ENCODE measurements at regions not wholly inside any gene's neighbourhood (a gene's known extent, or its start where the extent isn't known, plus 50 kb on each side); places are given as distances from the start of the nearest gene placed in this dataset.

GRCh38 chr16:14335297-14335696, 264.2 kb downstream of the MRTFB start:
- no peak overlapping the region for H3K4me2 ChIP-seq (ENCODE audit: insufficient read depth, low read length)
- H3K36me3 ChIP-seq (ENCODE audit: control insufficient read depth, insufficient read depth, low read length), result no peaks in the 10 kb centered on the region
- H3K9ac ChIP-seq (ENCODE audit: insufficient read depth in 1 of 2, low read depth in 2 of 2, low read length in 2 of 2), result no peak overlapping the region
- CTCF ChIA-PET (ENCODE audit: low intra/inter-chr PET ratio), result no interaction called here
- peaks cover 0 to 4% of the 10 kb centered on the region in 2 experiments; a peak in 3 of 5 replicates for H3K27me3 ChIP-seq (ENCODE audit: control insufficient read depth in 2 of 2, insufficient read depth in 2 of 2, low read length in 2 of 2)
- 6% methylated on average over 3 of the region's 3 CpGs for WGBS (ENCODE audit: insufficient coverage, low coverage, missing lambda C conversion rate)
- H3K79me2 ChIP-seq (ENCODE audit: control insufficient read depth, insufficient read depth, low read length), result no peaks in the 10 kb centered on the region
- no peak overlapping the region for H3K4me3 ChIP-seq
- no peak overlapping the region for H3K27ac ChIP-seq (ENCODE audit: extremely low read depth, low read depth, low read length)
- ATAC-seq, result no peak
- H3K4me1 ChIP-seq (replicated peaks in 1 of 2; ENCODE audit: control insufficient read depth in 2 of 2, insufficient read depth in 2 of 2, low read length in 2 of 2), result peaks cover 0 to 4% of the 10 kb centered on the region in 2 experiments; a peak in 1 of 5 replicates
- intact Hi-C loops (cut with micrococcal nuclease), result no loop called here
- no peaks in the 10 kb centered on the region for H3K9me1 ChIP-seq (ENCODE audit: control insufficient read depth, insufficient read depth, low read length)
- POLR2A ChIA-PET, result no interaction called here
- no peak for FAIRE-seq
- H4K20me1 ChIP-seq (replicated peaks; ENCODE audit: control insufficient read depth, insufficient read depth, low read length), result 0 out of 2 replicates have a peak, but pooled peaks cover 3% of the 10 kb centered on the region
- no peak for TF ChIP-seq ZC3H11A (IDR thresholded peaks at IDR 0.05; ENCODE audit: low read depth, low read length)
- no peak for TF ChIP-seq ZNF407 (IDR thresholded peaks at IDR 0.05; ENCODE audit: low read depth)
- TF ChIP-seq POLR2G (IDR thresholded peaks at IDR 0.05; ENCODE audit: low read depth, low read length), result no peak
- no peak for TF ChIP-seq HMG20B (CRISPR knock-in tag; IDR thresholded peaks at IDR 0.05)
- TF ChIP-seq RAD51 (IDR thresholded peaks at IDR 0.05; ENCODE audit: borderline replicate concordance, low read depth), result peak; percentile 73; the same call in 1 of the 2 replicates
- TF ChIP-seq USF1 (CRISPR knock-in tag; IDR thresholded peaks at IDR 0.05), result peak; percentile 75
- TF ChIP-seq TFE3 (CRISPR knock-in tag; IDR thresholded peaks at IDR 0.05), result peak; percentile 53
- peak; percentile 63 for TF ChIP-seq USF2 (CRISPR knock-in tag; IDR thresholded peaks at IDR 0.05)
- TF ChIP-seq DLX4 (CRISPR knock-in tag; IDR thresholded peaks at IDR 0.05), result no peak
- peak; percentile 22 for TF ChIP-seq CBFA2T2 (conservative IDR thresholded peaks at IDR 0.05)
- TF ChIP-seq NFYB (IDR thresholded peaks at IDR 0.05; ENCODE audit: extremely low read depth, insufficient read length), result peak; percentile 66
- no peak overlapping the region for H2AFZ ChIP-seq (ENCODE audit: low read depth, low read length)
- peaks cover 7% of the 10 kb centered on the region for H3K9me3 ChIP-seq (replicated peaks; ENCODE audit: control insufficient read depth, insufficient read depth, low read depth, low read length)
- in situ Hi-C loops (cut with MboI), result no loop called here
- no TSS peak for BruUV-seq (replicated peaks)
- DNase-seq (ENCODE audit: extremely low read depth in 1 of 4, low spot score in 3 of 4), result peak in 3 of 4 experiments; percentile 45 to 78 (median 68)
